Body of pancreas (tissue), 4 donors: ENCODE measurements at regions not wholly inside any gene's neighbourhood (a gene's known extent, or its start where the extent isn't known, plus 50 kb on each side); places are given as distances from the start of the nearest gene placed in this dataset.

Experiments
- ATAC-seq: fragments of 150-250 bp; one replicate; pipeline ENCODE4 v1.9.1; 2016
- DNase-seq, 4 donors: peaks; one replicate each; pipeline ENCODE4 v3.0.0-alpha.2; 2019
- H3K27ac ChIP-seq, 4 donors: fragments of 200-600 bp; sonication (generic); 1 replicate in 3 of 4; 2 replicates in 1 of 4; pipeline versions ENCODE4 v1.5.1 to v1.6.1; 2016 to 2019; ENCODE audit warnings: mild to moderate bottlenecking in 1 of 4, mixed read lengths in 1 of 4, moderate library complexity in 1 of 4
- H3K27me3 ChIP-seq, 2 donors: fragments of 200-600 bp; sonication (generic); one replicate each; pipeline ENCODE4 v1.6.0; 2016; ENCODE audit warnings: mild to moderate bottlenecking in 1 of 2
- H3K36me3 ChIP-seq, 2 donors: fragments of 200-600 bp; sonication (generic); replicated peaks in 1 of 2; 2 replicates each; pipeline ENCODE4 v1.5.1; 2016; ENCODE audit warnings: low read depth in 2 of 2; ENCODE audit not compliant: insufficient read depth in 1 of 2
- H3K4me1 ChIP-seq: fragments of 200-600 bp; sonication (generic); one replicate; pipeline ENCODE4 v1.6.0; 2016
- H3K4me3 ChIP-seq, 2 donors: fragments of 200-600 bp; sonication (generic); 1 replicate in 1 of 2; 2 replicates in 1 of 2; pipeline ENCODE4 v1.5.1; 2016 to 2019
- H3K9me3 ChIP-seq, 3 donors: fragments of 200-600 bp; sonication (generic); 1 replicate in 2 of 3; 2 replicates in 1 of 3; pipeline ENCODE4 v1.5.1; 2016
- CTCF ChIP-seq, 7 experiments: fragments of 450-650 bp in 4 of 7; fragments of 200-600 bp in 3 of 7; sonication (generic) in 3 of 7; IDR thresholded peaks; one replicate each; pipeline ENCODE4 v1.5.1; 2016 to 2019; ENCODE audit warnings: antibody characterized with exemption in 7 of 7
- POLR2A ChIP-seq, 3 donors: fragments of 450-650 bp; IDR thresholded peaks; one replicate each; pipeline ENCODE4 v1.6.1; 2016; ENCODE audit warnings: antibody characterized with exemption in 3 of 3, mild to moderate bottlenecking in 2 of 3
- WGBS, 2 donors: methylation state at CpG; one replicate each; pipeline ENCODE4 v1.1.5; 2017; 5-methylcytosine and 5-hydroxymethylcytosine counted together
- intact Hi-C: fragments of 100-400 bp; cut with DNase I; formaldehyde crosslinking; loops from one replicate; pipeline ENCODE4 v1.15.1; 2023

GRCh38 chr3:126267976-126268615, 87.7 kb upstream of the ALDH1L1 start:
- no peak for TF ChIP-seq CTCF (IDR thresholded peaks at IDR 0.05)
- no peak for TF ChIP-seq POLR2A (IDR thresholded peaks at IDR 0.05)
- DNase-seq (peak in 1 of 4 donors; percentile 33), ATAC-seq (no peak)
- Histone ChIP-seq H3K27me3 (no peaks in the 10 kb centered on the region), H3K27ac (peak overlapping the region; percentile 83 to 93 (median 92)), H3K9me3 (no peaks in the 10 kb centered on the region), H3K36me3 (no peaks in the 10 kb centered on the region), H3K4me1 (peaks cover 68% of the 10 kb centered on the region), H3K4me3 (no peak overlapping the region)
- intact Hi-C loops = loop anchor here (10.0 kb wide), 1 partner anchor 107 kb away; no protein-coding TSS in a partner anchor
- WGBS, 2 donors = 69 to 76% methylated on average over 15 of the region's 15 CpGs

GRCh38 chr3:126267169-126267975, 87.0 kb upstream of the ALDH1L1 start:
- peak; percentile 74 to 83 (median 80) for DNase-seq
- intact Hi-C loops = loop anchor here (10.0 kb wide), 1 partner anchor 107 kb away; no protein-coding TSS in a partner anchor
- WGBS, 2 donors = 5 to 39% methylated on average over 14 to 62 of the region's 62 CpGs

GRCh38 chr3:126266850-126267168, 86.4 kb upstream of the ALDH1L1 start:
- Histone ChIP-seq H3K9me3 (no peaks in the 10 kb centered on the region), H3K27ac (peak overlapping the region; percentile 83 to 93 (median 92)), H3K4me1 (peaks cover 56% of the 10 kb centered on the region), H3K27me3 (no peaks in the 10 kb centered on the region), H3K36me3 (no peaks in the 10 kb centered on the region), H3K4me3 (no peak overlapping the region)
- ATAC-seq (no peak), DNase-seq (no peak)
- 45 to 70% methylated on average over 4 to 8 of the region's 8 CpGs for WGBS, 2 donors
- intact Hi-C loops = loop anchor here (10.0 kb wide), 1 partner anchor 108 kb away; no protein-coding TSS in a partner anchor
- TF ChIP-seq POLR2A (IDR thresholded peaks at IDR 0.05) (no peak), CTCF (IDR thresholded peaks at IDR 0.05) (no peak)

More at GRCh38 chr3:126267169-126267975, 87.0 kb upstream of the ALDH1L1 start:
- no peaks in the 10 kb centered on the region for H3K9me3 ChIP-seq
- TF ChIP-seq POLR2A (IDR thresholded peaks at IDR 0.05) = peak; percentile 42 to 70 (median 66)
- TF ChIP-seq CTCF (IDR thresholded peaks at IDR 0.05) = peak in 3 of 7 experiments; percentile 16 to 27 (median 24)
- no peaks in the 10 kb centered on the region for H3K36me3 ChIP-seq
- peaks cover 62% of the 10 kb centered on the region for H3K4me1 ChIP-seq
- no peaks in the 10 kb centered on the region for H3K27me3 ChIP-seq
- no peak overlapping the region for H3K4me3 ChIP-seq
- H3K27ac ChIP-seq = peak overlapping the region; percentile 83 to 93 (median 92)
- ATAC-seq = peak; percentile 55

GRCh38 chr3:126266291-126266840, 86.0 kb upstream of the ALDH1L1 start:
- WGBS, 2 donors = 33 to 53% methylated on average over 11 to 15 of the region's 15 CpGs
- no peak overlapping the region for H3K4me3 ChIP-seq
- DNase-seq (peak; percentile 70 to 88 (median 82)), ATAC-seq (peak; percentile 13)
- no peaks in the 10 kb centered on the region for H3K36me3 ChIP-seq
- intact Hi-C loops = loop anchor here (10.0 kb wide), 1 partner anchor 108 kb away; no protein-coding TSS in a partner anchor
- H3K27me3 ChIP-seq = no peaks in the 10 kb centered on the region
- no peaks in the 10 kb centered on the region for H3K9me3 ChIP-seq
- TF ChIP-seq POLR2A (IDR thresholded peaks at IDR 0.05) = no peak
- TF ChIP-seq CTCF (IDR thresholded peaks at IDR 0.05) = no peak
- H3K4me1 ChIP-seq = peaks cover 52% of the 10 kb centered on the region
- peak overlapping the region; percentile 83 to 93 (median 92) for H3K27ac ChIP-seq
